K562 (cell line): ENCODE measurements at regions not wholly inside any gene's neighbourhood (a gene's known extent, or its start where the extent isn't known, plus 50 kb on each side); places are given as distances from the start of the nearest gene placed in this dataset.

Experiments used
- ATAC-seq: fragments of 200-7000 bp; cut with Tn5 transposase; 3 replicates; pipeline ENCODE4 v1.9.1; 2020; ENCODE audit warnings: moderate library complexity
- BruUV-seq: library from RNA; stranded (reverse); fragments of 400-500 nt; replicated peaks from 2 replicates; lab custom pipeline; 2021; lab: Mats Ljungman, UMichigan
- CTCF ChIA-PET: fragments of 300-600 bp; formaldehyde crosslinking; extraction: SDS; loops from one replicate; lab custom pipeline; 2021; ENCODE audit warnings: low intra/inter-chr PET ratio; lab: Yijun Ruan, JAX
- POLR2A ChIA-PET: fragments of 300-600, 350-650 bp; sonication (Branson Sonifier 250); formaldehyde crosslinking; extraction: SDS; loops from one replicate; lab custom pipeline; 2021; ENCODE audit warnings: antibody characterized with exemption, inconsistent platforms; lab: Yijun Ruan, JAX
- DNase-seq, 4 experiments: peaks; one replicate each; pipeline versions ENCODE4 v3.0.0 to v3.0.0-alpha.2; 2011 to 2018; ENCODE audit warnings: low spot score in 3 of 4, mixed read lengths in 3 of 4; ENCODE audit errors: extremely low read depth in 1 of 4
- FAIRE-seq: peaks from 2 replicates; lab custom pipeline; 2011; peaks lifted over from hg19 to GRCh38; lab: Jason Lieb, UNC
- H2AFZ ChIP-seq: 2 replicates; pipeline ENCODE4 v1.6.0; 2011; ENCODE audit warnings: low read depth, low read length, control low read depth, inconsistent platforms
- H3K27ac ChIP-seq: fragments of 200-600 bp; 3 replicates; pipeline ENCODE4 v1.8.0; 2011; ENCODE audit warnings: low read depth, mild to moderate bottlenecking, control low read depth, inconsistent platforms, low read length, moderate library complexity, mixed read lengths; ENCODE audit errors: extremely low read depth
- H3K27me3 ChIP-seq, 2 experiments: fragments of 300-600 bp in 1 of 2; 2 replicates in 1 of 2; 3 replicates in 1 of 2; pipeline versions ENCODE4 v1.6.0 to v1.8.0; 2011; ENCODE audit warnings: inconsistent platforms in 2 of 2, low read length in 2 of 2, mild to moderate bottlenecking in 1 of 2, mixed read lengths in 1 of 2, moderate library complexity in 1 of 2; ENCODE audit not compliant: control insufficient read depth in 2 of 2, insufficient read depth in 2 of 2
- H3K36me3 ChIP-seq: fragments of 300-600 bp; 3 replicates; pipeline ENCODE4 v1.8.0; 2011; ENCODE audit warnings: mild to moderate bottlenecking, low read length, inconsistent platforms; ENCODE audit not compliant: control insufficient read depth, insufficient read depth
- H3K4me1 ChIP-seq, 2 experiments: fragments of 200-600 bp in 1 of 2; replicated peaks in 1 of 2; 2 replicates in 1 of 2; 3 replicates in 1 of 2; pipeline versions ENCODE4 v1.5.1 to v1.8.0; 2011; ENCODE audit warnings: inconsistent platforms in 2 of 2, low read length in 2 of 2, mild to moderate bottlenecking in 1 of 2, mixed read lengths in 1 of 2, moderate library complexity in 1 of 2; ENCODE audit not compliant: control insufficient read depth in 2 of 2, insufficient read depth in 2 of 2
- H3K4me2 ChIP-seq: 2 replicates; pipeline ENCODE4 v1.6.1; 2011; ENCODE audit warnings: low read length, control low read depth, inconsistent platforms, mixed read lengths; ENCODE audit not compliant: insufficient read depth
- H3K4me3 ChIP-seq: fragments of 200-600 bp; sonication (generic), shearing (Covaris generic); 2 replicates; pipeline ENCODE4 v1.5.1; 2016; ENCODE audit warnings: control low read depth, inconsistent platforms
- H3K79me2 ChIP-seq: fragments of 200-600 bp; 3 replicates; pipeline ENCODE4 v1.8.0; 2011; ENCODE audit warnings: low read length, inconsistent platforms; ENCODE audit not compliant: control insufficient read depth, insufficient read depth
- H3K9ac ChIP-seq, 2 experiments: 2 replicates each; pipeline versions ENCODE4 v1.6.0 to v1.6.1; 2011; ENCODE audit warnings: low read depth in 2 of 2, low read length in 2 of 2, control low read depth in 1 of 2, inconsistent platforms in 1 of 2, mild to moderate bottlenecking in 1 of 2, mixed read lengths in 1 of 2; ENCODE audit not compliant: insufficient read depth in 1 of 2
- H3K9me1 ChIP-seq: one replicate; pipeline ENCODE4 v1.6.0; 2011; ENCODE audit warnings: inconsistent platforms, mild to moderate bottlenecking, low read length, moderate library complexity; ENCODE audit not compliant: control insufficient read depth, insufficient read depth
- H3K9me3 ChIP-seq: replicated peaks from 2 replicates; pipeline ENCODE4 v1.5.1; 2011; ENCODE audit warnings: low read depth, low read length, inconsistent platforms; ENCODE audit not compliant: control insufficient read depth, insufficient read depth
- H4K20me1 ChIP-seq: replicated peaks from 2 replicates; pipeline ENCODE4 v1.6.1; 2011; ENCODE audit warnings: low read length, inconsistent platforms, mixed read lengths; ENCODE audit not compliant: control insufficient read depth, insufficient read depth
- BACH1 ChIP-seq: fragments of 200-800 bp; sonication (Bioruptor generic); IDR thresholded peaks from 2 replicates; pipeline ENCODE4 v1.6.1; 2016; ENCODE audit warnings: missing genetic modification characterization, missing compliant biosample characterization
- CREM ChIP-seq: IDR thresholded peaks from 2 replicates; pipeline ENCODE4 v1.6.1; 2014; ENCODE audit warnings: antibody characterized with exemption, low read depth
- ESRRB ChIP-seq: fragments of 250-450 bp; sonication (Bioruptor Pico); IDR thresholded peaks from 2 replicates; pipeline ENCODE4 v1.5.0; 2020; ENCODE audit warnings: mild to moderate bottlenecking, moderate library complexity, borderline replicate concordance
- FOXA3 ChIP-seq, 2 experiments: fragments of 450-650 bp in 1 of 2; sonication (generic) in 1 of 2; formaldehyde crosslinking; IDR thresholded peaks in 1 of 2; conservative IDR thresholded peaks in 1 of 2; 2 replicates each; pipeline versions ENCODE4 v1.4.0 to v1.8.0; 2020 to 2022; ENCODE audit warnings: mild to moderate bottlenecking in 2 of 2, missing genetic modification reagents in 1 of 2
- KAT7 ChIP-seq: sonication (generic); formaldehyde crosslinking; IDR thresholded peaks from 2 replicates; pipeline ENCODE4 v1.8.0; 2022; ENCODE audit warnings: missing genetic modification reagents, mild to moderate bottlenecking, borderline replicate concordance
- MED1 ChIP-seq: sonication (generic); formaldehyde crosslinking; IDR thresholded peaks from 2 replicates; pipeline ENCODE4 v1.8.1; 2023; ENCODE audit warnings: missing genetic modification reagents, borderline replicate concordance
- MXD1 ChIP-seq: fragments of 250-450 bp; sonication (Bioruptor Pico); IDR thresholded peaks from 2 replicates; pipeline ENCODE4 v1.8.0; 2021; ENCODE audit warnings: borderline replicate concordance, mild to moderate bottlenecking, moderate library complexity; ENCODE audit not compliant: poor library complexity, severe bottlenecking
- PML ChIP-seq: IDR thresholded peaks from 2 replicates; pipeline ENCODE4 v1.6.1; 2012; ENCODE audit warnings: low read length, inconsistent platforms
- XRCC4 ChIP-seq: IDR thresholded peaks from one replicate; pipeline ENCODE4 v1.6.1; 2011; ENCODE audit not compliant: insufficient read depth, insufficient read length; ENCODE audit errors: extremely low read depth
- ZNF583 ChIP-seq: fragments of 250-450 bp; sonication (Bioruptor Pico); IDR thresholded peaks from 2 replicates; pipeline ENCODE4 v1.4.0; 2020
- WGBS: fragments of 100-300 bp; shearing (Covaris generic); methylation state at CpG from one replicate; pipeline ENCODE4 v1.1.6; 2016; ENCODE audit warnings: low coverage, mixed read lengths; ENCODE audit not compliant: insufficient coverage; ENCODE audit errors: missing lambda C conversion rate; 5-methylcytosine and 5-hydroxymethylcytosine counted together
- in situ Hi-C: fragments of 300-500 bp; cut with MboI; formaldehyde crosslinking; loops from 4 replicates; pipeline ENCODE4 v1.15.0; 2018; ENCODE audit warnings: inconsistent platforms, mixed read lengths
- intact Hi-C: fragments of 100-400 bp; cut with micrococcal nuclease; formaldehyde crosslinking; loops from 2 replicates; pipeline ENCODE4 v1.14.2; 2022

DNA sequence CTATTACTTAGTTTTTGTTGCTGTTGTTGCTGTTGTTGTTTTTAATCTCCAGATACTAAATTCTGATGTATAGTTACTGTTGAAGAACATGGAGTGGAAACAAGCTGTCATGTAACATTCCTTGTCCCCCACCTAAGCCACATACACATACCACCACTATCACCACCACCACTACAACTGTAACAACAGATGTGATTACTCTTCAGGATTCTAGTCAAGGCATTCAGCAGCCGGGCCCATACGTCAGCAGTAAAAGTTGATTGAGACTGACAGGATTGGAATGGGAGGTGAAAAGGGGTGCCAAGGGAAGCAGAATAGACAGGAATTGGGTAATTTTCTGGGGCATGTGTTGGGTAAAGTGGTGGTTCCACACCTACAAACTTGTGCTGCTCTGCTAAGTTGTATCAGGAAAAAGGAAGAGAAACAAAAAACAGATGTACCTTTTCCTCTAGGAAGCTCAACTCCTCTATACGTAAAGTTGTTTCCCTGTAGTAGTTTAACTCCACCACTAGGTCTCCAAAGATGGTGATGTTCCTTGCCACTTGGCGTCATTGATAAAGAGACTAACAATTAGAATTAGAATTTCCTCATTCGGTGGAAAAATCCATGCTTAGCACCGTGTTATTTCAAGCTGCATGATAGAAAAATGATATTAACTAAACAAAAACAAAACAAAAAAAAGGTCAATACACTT is 138.6 kb downstream of the ARRDC3 start:
- H3K36me3 ChIP-seq = no peaks in the 10 kb centered on the region
- BruUV-seq = no TSS peak
- H3K4me3 ChIP-seq = no peak overlapping the region
- H3K9me1 ChIP-seq = no peaks in the 10 kb centered on the region
- FAIRE-seq (no peak), DNase-seq (no peak), ATAC-seq (no peak)
- no peaks in the 10 kb centered on the region for H3K79me2 ChIP-seq
- ChIA-PET POLR2A (interaction anchor here (1.2 kb wide), 1 partner anchor 130 kb away, joined by 3 read pairs; no protein-coding TSS in a partner anchor), CTCF (no interaction called here)
- no peaks in the 10 kb centered on the region; a peak in 1 of 5 replicates for H3K27me3 ChIP-seq
- H3K4me2 ChIP-seq = no peak overlapping the region
- H3K9ac ChIP-seq = no peak overlapping the region
- in situ Hi-C loops (no loop called here), intact Hi-C loops (no loop called here)
- H3K27ac ChIP-seq = no peak overlapping the region
- no peak overlapping the region; the same call in 1 of the 2 replicates for H2AFZ ChIP-seq
- TF ChIP-seq BACH1 (tag) (no peak), ZNF583 (no peak), KAT7 (no peak), CREM (no peak), PML (no peak), XRCC4 (no peak), MXD1 (CRISPR knock-in tag) (no peak), FOXA3 (CRISPR knock-in tag; conservative IDR thresholded peaks at IDR 0.05 in 1 of 2, IDR thresholded peaks at IDR 0.05 in 1 of 2) (no peak), MED1 (CRISPR knock-in tag) (no peak), ESRRB (no peak)
- WGBS = 39% methylated on average over 6 of the region's 6 CpGs
- no peaks in the 10 kb centered on the region; the same call in 1 of the 2 replicates for H3K9me3 ChIP-seq
- H4K20me1 ChIP-seq = no peaks in the 10 kb centered on the region
- H3K4me1 ChIP-seq = no peaks in the 10 kb centered on the region
